SK-N-SH (cell line): ENCODE measurements at regions not wholly inside any gene's neighbourhood (a gene's known extent, or its start where the extent isn't known, plus 50 kb on each side); places are given as distances from the start of the nearest gene placed in this dataset.

Experiments used
- CTCF ChIA-PET: fragments of 300-600, 350-600 bp; formaldehyde crosslinking; extraction: SDS; loops from one replicate; lab custom pipeline; 2021; lab: Yijun Ruan, JAX
- POLR2A ChIA-PET: fragments of 350-600 bp; sonication (Branson Sonifier 250); formaldehyde crosslinking; extraction: SDS; loops from one replicate; lab custom pipeline; 2020; ENCODE audit warnings: antibody characterized with exemption, inconsistent platforms; lab: Yijun Ruan, JAX
- DNase-seq: peaks from one replicate; pipeline ENCODE4 v3.0.0; 2012
- H2AFZ ChIP-seq: fragments of 200-600 bp; sonication (generic); 2 replicates; pipeline ENCODE4 v1.8.1; 2016; ENCODE audit warnings: antibody characterized with exemption, mild to moderate bottlenecking, low read depth
- H3F3A ChIP-seq: fragments of 200-600 bp; sonication (generic); replicated peaks from 2 replicates; pipeline ENCODE3; 2016; ENCODE audit warnings: antibody characterized with exemption, mild to moderate bottlenecking; ENCODE audit not compliant: insufficient read depth
- H3K27ac ChIP-seq, 2 experiments: fragments of 200-500 bp in 1 of 2; fragments of 200-600 bp in 1 of 2; sonication (Bioruptor generic) in 1 of 2; sonication (generic), shearing (Covaris generic) in 1 of 2; 2 replicates each; pipeline versions ENCODE4 v1.5.1 to v1.6.1; 2014 to 2016; ENCODE audit warnings: low read depth in 2 of 2, inconsistent platforms in 1 of 2, low read length in 1 of 2, mild to moderate bottlenecking in 1 of 2, mixed read lengths in 1 of 2
- H3K27me3 ChIP-seq: fragments of 200-600 bp; sonication (generic), shearing (Covaris generic); 2 replicates; pipeline ENCODE4 v1.6.1; 2016; ENCODE audit warnings: mixed run types; ENCODE audit not compliant: insufficient read depth
- H3K36me3 ChIP-seq, 2 experiments: fragments of 200-500 bp in 1 of 2; fragments of 200-600 bp in 1 of 2; sonication (Bioruptor generic) in 1 of 2; sonication (generic) in 1 of 2; replicated peaks in 1 of 2; 2 replicates each; pipeline versions ENCODE3 to v1.5.1; 2014 to 2016; ENCODE audit warnings: low read length in 1 of 2, mild to moderate bottlenecking in 1 of 2; ENCODE audit not compliant: insufficient read depth in 2 of 2, control insufficient read depth in 1 of 2
- H3K4me1 ChIP-seq, 2 experiments: fragments of 200-500 bp in 1 of 2; fragments of 200-600 bp in 1 of 2; sonication (Bioruptor generic) in 1 of 2; sonication (generic), shearing (Covaris generic) in 1 of 2; 2 replicates each; pipeline versions ENCODE4 v1.5.1 to v1.6.1; 2014 to 2016; ENCODE audit warnings: low read depth in 1 of 2, low read length in 1 of 2, mixed run types in 1 of 2; ENCODE audit not compliant: insufficient read depth in 2 of 2, control insufficient read depth in 1 of 2
- H3K4me2 ChIP-seq: fragments of 200-600 bp; sonication (generic), shearing (Covaris generic); 2 replicates; pipeline ENCODE4 v1.6.1; 2017; ENCODE audit warnings: mixed run types
- H3K4me3 ChIP-seq, 2 experiments: fragments of 200-500 bp in 1 of 2; fragments of 200-600 bp in 1 of 2; sonication (Bioruptor generic) in 1 of 2; sonication (generic), shearing (Covaris generic) in 1 of 2; 2 replicates each; pipeline versions ENCODE4 v1.5.1 to v1.8.1; 2014 to 2016; ENCODE audit warnings: low read depth in 2 of 2, inconsistent platforms in 1 of 2, low read length in 1 of 2, mild to moderate bottlenecking in 1 of 2, mixed read lengths in 1 of 2, moderate library complexity in 1 of 2
- H3K79me2 ChIP-seq: fragments of 200-600 bp; sonication (generic); 2 replicates; pipeline ENCODE4 v1.8.1; 2017; ENCODE audit warnings: mild to moderate bottlenecking; ENCODE audit not compliant: insufficient read depth
- H3K9ac ChIP-seq: fragments of 200-600 bp; sonication (generic); 2 replicates; pipeline ENCODE4 v1.6.1; 2017; ENCODE audit warnings: mixed run types
- H3K9me2 ChIP-seq: fragments of 200-600 bp; sonication (generic); 2 replicates; pipeline ENCODE4 v1.6.1; 2017; ENCODE audit warnings: mixed run types
- H3K9me3 ChIP-seq: fragments of 200-600 bp; sonication (generic); 2 replicates; pipeline ENCODE4 v1.6.1; 2017; ENCODE audit warnings: mixed run types, mild to moderate bottlenecking, moderate library complexity
- H4K20me1 ChIP-seq: fragments of 200-600 bp; sonication (generic); 2 replicates; pipeline ENCODE4 v1.6.1; 2017; ENCODE audit warnings: mild to moderate bottlenecking, mixed run types; ENCODE audit not compliant: insufficient read depth
- CHD2 ChIP-seq: fragments of 150-350 bp; IDR thresholded peaks from 2 replicates; pipeline ENCODE4 v1.6.1; 2018; ENCODE audit warnings: low read length; ENCODE audit not compliant: partially characterized antibody
- ELF1 ChIP-seq: IDR thresholded peaks from 2 replicates; pipeline ENCODE4 v1.4.0; 2012
- EP300 ChIP-seq, 2 experiments: IDR thresholded peaks; 2 replicates each; pipeline versions ENCODE4 v1.4.0 to v1.6.1; 2012; ENCODE audit warnings: borderline replicate concordance in 1 of 2, low read depth in 1 of 2, low read length in 1 of 2
- EZH2phosphoT487 ChIP-seq: fragments of 200-600 bp; sonication (generic); IDR thresholded peaks from 2 replicates; pipeline ENCODE4 v1.6.1; 2017; ENCODE audit warnings: low read depth, mixed run types, mild to moderate bottlenecking, antibody characterized with exemption, moderate library complexity, borderline replicate concordance
- FOXM1 ChIP-seq: IDR thresholded peaks from 2 replicates; pipeline ENCODE4 v1.4.0; 2012; ENCODE audit warnings: low read depth, mild to moderate bottlenecking
- IRF3 ChIP-seq: fragments of 150-350 bp; IDR thresholded peaks from 2 replicates; pipeline ENCODE4 v1.6.1; 2016; ENCODE audit warnings: mild to moderate bottlenecking, low read depth, low read length
- JUND ChIP-seq: IDR thresholded peaks from 2 replicates; pipeline ENCODE4 v1.4.0; 2012
- MXI1 ChIP-seq: IDR thresholded peaks from 2 replicates; pipeline ENCODE4 v1.6.1; 2012; ENCODE audit warnings: mild to moderate bottlenecking, low read depth, low read length, improper control_type of control experiment
- RCOR1 ChIP-seq: fragments of 150-350 bp; IDR thresholded peaks from 2 replicates; pipeline ENCODE4 v1.6.1; 2017; ENCODE audit warnings: antibody characterized with exemption, low read length
- REST ChIP-seq: IDR thresholded peaks from 2 replicates; pipeline ENCODE4 v1.6.1; 2012; ENCODE audit warnings: mild to moderate bottlenecking, low read depth, low read length, moderate library complexity
- RFX5 ChIP-seq: IDR thresholded peaks from 2 replicates; pipeline ENCODE4 v1.6.1; 2012; ENCODE audit warnings: mild to moderate bottlenecking, improper control_type of control experiment, low read length
- SIN3A ChIP-seq: IDR thresholded peaks from 2 replicates; pipeline ENCODE4 v1.6.1; 2012; ENCODE audit warnings: low read depth, mild to moderate bottlenecking, low read length, moderate library complexity, borderline replicate concordance
- SMC3 ChIP-seq: IDR thresholded peaks from 2 replicates; pipeline ENCODE4 v1.6.1; 2012; ENCODE audit warnings: low read depth, low read length, improper control_type of control experiment
- ZBTB33 ChIP-seq: IDR thresholded peaks from 2 replicates; pipeline ENCODE4 v1.4.0; 2012; ENCODE audit warnings: low read depth, borderline replicate concordance
- WGBS: methylation state at CpG from one replicate; pipeline ENCODE4 v1.1.6; 2017; ENCODE audit warnings: low lambda C conversion rate; 5-methylcytosine and 5-hydroxymethylcytosine counted together

- no peaks in the 10 kb centered on the region for H3K36me3 ChIP-seq
- H3K4me2 ChIP-seq: no peak overlapping the region
- H3K27ac ChIP-seq: peak overlapping the region in 1 of 2 experiments; percentile 31; a peak in 2 of 4 replicates
- peaks cover 0 to 16% of the 10 kb centered on the region in 2 experiments; a peak in 2 of 4 replicates for H3K4me1 ChIP-seq
- peaks cover 22% of the 10 kb centered on the region for H3F3A ChIP-seq
- ChIA-PET CTCF (no interaction called here), POLR2A (interaction anchor here (0.6 kb wide), 1 partner anchor 81 kb away, joined by 3 read pairs; no protein-coding TSS in a partner anchor)
- no peaks in the 10 kb centered on the region for H3K79me2 ChIP-seq
- H3K4me3 ChIP-seq: no peak overlapping the region
- no peak overlapping the region for H3K9ac ChIP-seq
- TF ChIP-seq CHD2 (no peak), SIN3A (no peak), RFX5 (no peak), RCOR1 (no peak), JUND (no peak), FOXM1 (no peak), REST (no peak), EP300 (IDR thresholded peaks at IDR 0.05; ENCODE audit: borderline replicate concordance in 1 of 2, low read depth in 1 of 2, low read length in 1 of 2) (no peak), ZBTB33 (no peak), EZH2phosphoT487 (no peak)
- TF ChIP-seq, all 33 proteins: peak for 0
- 94% methylated on average over 1 of the region's 1 CpG for WGBS
- H2AFZ ChIP-seq: peak overlapping the region; percentile 6; the same call in 1 of the 2 replicates
- no peak for DNase-seq
- H3K27me3 ChIP-seq: no peaks in the 10 kb centered on the region
- no peaks in the 10 kb centered on the region for H3K9me2 ChIP-seq
- no peaks in the 10 kb centered on the region for H4K20me1 ChIP-seq
- H3K9me3 ChIP-seq: no peaks in the 10 kb centered on the region
Observed at GRCh38 chr3:30467596-30468238, 138.7 kb upstream of the TGFBR2 start.

GRCh38 chr3:30469133-30469532, 137.3 kb upstream of the TGFBR2 start:
- Histone ChIP-seq H3K79me2 (no peaks in the 10 kb centered on the region), H3K4me3 (no peak overlapping the region), H2AFZ (no peak overlapping the region), H3K9me2 (no peaks in the 10 kb centered on the region), H3K9ac (no peak overlapping the region), H3F3A (peaks cover 17% of the 10 kb centered on the region), H3K36me3 (no peaks in the 10 kb centered on the region), H3K4me2 (no peak overlapping the region), H3K27ac (peak overlapping the region in 1 of 2 experiments; percentile 31; a peak in 1 of 4 replicates), H3K9me3 (no peaks in the 10 kb centered on the region), H4K20me1 (no peaks in the 10 kb centered on the region), H3K4me1 (peaks cover 0 to 16% of the 10 kb centered on the region in 2 experiments; a peak in 2 of 4 replicates), H3K27me3 (no peaks in the 10 kb centered on the region)
- TF ChIP-seq IRF3 (no peak), SMC3 (no peak), MXI1 (no peak), REST (no peak), SIN3A (no peak), ELF1 (no peak), CHD2 (no peak)
- ChIA-PET CTCF (no interaction called here), POLR2A (no interaction called here)
- no peak for DNase-seq
